ENCODE measurements at regions not wholly inside any gene's neighbourhood (a gene's known extent, or its start where the extent isn't known, plus 50 kb on each side); places are given as distances from the start of the nearest gene placed in this dataset.
"Not testable (repeated sequence)": the region's sequence is repeated elsewhere in the genome, so short reads cannot be mapped to it uniquely, and the experiment has no call there.

DNA sequence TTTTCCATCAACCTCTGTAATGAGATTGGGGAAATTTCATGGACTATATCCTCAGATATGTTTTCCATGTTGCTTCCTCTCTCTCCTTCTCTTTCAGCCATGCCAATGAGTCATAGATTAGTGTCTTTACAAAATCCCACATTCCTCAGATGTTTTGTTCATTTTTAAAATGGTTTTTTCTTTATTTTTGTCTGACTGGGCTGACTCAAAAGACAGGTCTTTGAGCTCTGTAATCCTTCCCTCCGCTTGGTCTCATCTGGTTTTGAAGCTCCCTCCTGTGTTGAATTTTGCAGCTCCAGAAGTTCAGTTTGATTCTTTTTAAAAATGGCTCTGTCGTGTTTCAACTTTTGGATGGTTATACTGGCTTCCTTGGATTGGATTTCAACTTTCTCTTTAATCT lies 86.7 kb downstream of the LGALS9B start:
- TF ChIP-seq POLR2A (IDR thresholded peaks at IDR 0.05) = not testable (repeated sequence)
- TF ChIP-seq, protein P1, sequence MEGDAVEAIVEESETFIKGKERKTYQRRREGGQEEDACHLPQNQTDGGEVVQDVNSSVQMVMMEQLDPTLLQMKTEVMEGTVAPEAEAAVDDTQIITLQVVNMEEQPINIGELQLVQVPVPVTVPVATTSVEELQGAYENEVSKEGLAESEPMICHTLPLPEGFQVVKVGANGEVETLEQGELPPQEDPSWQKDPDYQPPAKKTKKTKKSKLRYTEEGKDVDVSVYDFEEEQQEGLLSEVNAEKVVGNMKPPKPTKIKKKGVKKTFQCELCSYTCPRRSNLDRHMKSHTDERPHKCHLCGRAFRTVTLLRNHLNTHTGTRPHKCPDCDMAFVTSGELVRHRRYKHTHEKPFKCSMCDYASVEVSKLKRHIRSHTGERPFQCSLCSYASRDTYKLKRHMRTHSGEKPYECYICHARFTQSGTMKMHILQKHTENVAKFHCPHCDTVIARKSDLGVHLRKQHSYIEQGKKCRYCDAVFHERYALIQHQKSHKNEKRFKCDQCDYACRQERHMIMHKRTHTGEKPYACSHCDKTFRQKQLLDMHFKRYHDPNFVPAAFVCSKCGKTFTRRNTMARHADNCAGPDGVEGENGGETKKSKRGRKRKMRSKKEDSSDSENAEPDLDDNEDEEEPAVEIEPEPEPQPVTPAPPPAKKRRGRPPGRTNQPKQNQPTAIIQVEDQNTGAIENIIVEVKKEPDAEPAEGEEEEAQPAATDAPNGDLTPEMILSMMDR (IDR thresholded peaks at IDR 0.05) = not testable (repeated sequence)

All from testis (tissue), 2 donors.